SHP77 treated with DMSO at 0.1 percent for 48 hours (cell line): ENCODE measurements at regions not wholly inside any gene's neighbourhood (a gene's known extent, or its start where the extent isn't known, plus 50 kb on each side); places are given as distances from the start of the nearest gene placed in this dataset.
"Not testable (repeated sequence)": the region's sequence is repeated elsewhere in the genome, so short reads cannot be mapped to it uniquely, and the experiment has no call there.

Experiments used
- DNase-seq: peaks from one replicate; lab custom pipeline; 2025; lab: John Stamatoyannopoulos, UW

- DNase-seq: no peak
Observed at GRCh38 chr1:70554341-70554740, 143.3 kb downstream of the CTH start.

- no peak for DNase-seq
Observed at GRCh38 chr1:70556541-70556940, 145.5 kb downstream of the CTH start.

GRCh38 chr1:70567167-70567566 lies 156.1 kb downstream of the CTH start:
- no peak for DNase-seq

- no peak for DNase-seq
Observed at GRCh38 chr1:70571191-70571590, 160.1 kb downstream of the CTH start.

GRCh38 chr1:70573317-70573843 lies 162.3 kb downstream of the CTH start:
- DNase-seq: no peak

- no peak for DNase-seq
Observed at GRCh38 chr1:70581661-70582060, 170.6 kb downstream of the CTH start.

- DNase-seq: no peak
Observed at GRCh38 chr1:70583522-70583921, 172.5 kb downstream of the CTH start.

GRCh38 chr1:70586046-70586445 lies 175.0 kb downstream of the CTH start:
- DNase-seq: no peak

- no peak for DNase-seq
Observed at GRCh38 chr1:70587872-70588366, 176.9 kb downstream of the CTH start.

- not testable (repeated sequence) for DNase-seq
Observed at GRCh38 chr1:70593551-70593950, 182.5 kb downstream of the CTH start.

GRCh38 chr1:70608815-70609214 lies 197.7 kb downstream of the CTH start:
- DNase-seq: no peak

GRCh38 chr1:70610164-70610563 lies 199.1 kb downstream of the CTH start:
- DNase-seq: not testable (repeated sequence)

- no peak for DNase-seq
Observed at GRCh38 chr1:70616946-70617345, 205.9 kb downstream of the CTH start.

- DNase-seq: no peak
Observed at GRCh38 chr1:70617728-70618127, 206.7 kb downstream of the CTH start.

- DNase-seq: peak; percentile 30
Observed at GRCh38 chr1:70627910-70628309, 216.8 kb downstream of the CTH start.

GRCh38 chr1:70628973-70629372 lies 217.9 kb downstream of the CTH start:
- no peak for DNase-seq

GRCh38 chr1:70633004-70633403 lies 221.9 kb downstream of the CTH start:
- DNase-seq: no peak

GRCh38 chr1:70635868-70636267 lies 224.8 kb downstream of the CTH start:
- DNase-seq: no peak

- DNase-seq: no peak
Observed at GRCh38 chr1:70641868-70642267, 230.8 kb downstream of the CTH start.

- DNase-seq: no peak
Observed at GRCh38 chr1:70656361-70656760, 245.3 kb downstream of the CTH start.

- DNase-seq: no peak
Observed at GRCh38 chr1:70659891-70660290, 248.8 kb downstream of the CTH start.

- DNase-seq: peak; percentile 5
Observed at GRCh38 chr1:70666381-70667140, 255.5 kb downstream of the CTH start.

- peak; percentile 5 for DNase-seq
Observed at GRCh38 chr1:70667494-70668170, 256.6 kb downstream of the CTH start.
